HG03439 (cell line): ENCODE measurements at regions not wholly inside any gene's neighbourhood (a gene's known extent, or its start where the extent isn't known, plus 50 kb on each side); places are given as distances from the start of the nearest gene placed in this dataset.
"Not testable (repeated sequence)": the region's sequence is repeated elsewhere in the genome, so short reads cannot be mapped to it uniquely, and the experiment has no call there.

ENCODE experiments used
- ATAC-seq: cut with Tn5 transposase; IDR thresholded peaks from one replicate; pipeline ENCODE4 v1.9.1; 2021; ENCODE audit warnings: mild to moderate bottlenecking, moderate library complexity; ENCODE audit not compliant: unreplicated experiment

GRCh38 chr11:27244900-27245299 lies 118.1 kb downstream of the CCDC34 start:
- no peak for ATAC-seq

- ATAC-seq, result no peak
These were observed 120.4 kb downstream of the CCDC34 start for GRCh38 chr11:27242591-27242990.

GRCh38 chr11:27241311-27242122 lies 121.5 kb downstream of the CCDC34 start:
- ATAC-seq, result no peak

- ATAC-seq, result no peak
These were observed 123.6 kb downstream of the CCDC34 start for GRCh38 chr11:27239305-27239942.

GRCh38 chr11:27238811-27239210 lies 124.2 kb downstream of the CCDC34 start:
- no peak for ATAC-seq

- no peak for ATAC-seq
These were observed 125.4 kb downstream of the CCDC34 start for GRCh38 chr11:27237643-27238042.

- ATAC-seq, result no peak
These were observed 128.1 kb downstream of the CCDC34 start for GRCh38 chr11:27234961-27235360.

GRCh38 chr11:27234043-27234668 lies 128.9 kb downstream of the CCDC34 start:
- ATAC-seq, result peak; percentile 98

GRCh38 chr11:27233654-27234042 lies 129.4 kb downstream of the CCDC34 start:
- peak; percentile 30 for ATAC-seq

- no peak for ATAC-seq
These were observed 131.5 kb downstream of the CCDC34 start for GRCh38 chr11:27231530-27231929.

GRCh38 chr11:27230192-27230572 lies 132.8 kb downstream of the CCDC34 start:
- no peak for ATAC-seq

- ATAC-seq, result no peak
These were observed 133.4 kb downstream of the CCDC34 start for GRCh38 chr11:27229511-27230191.

GRCh38 chr11:27228906-27229290 lies 134.1 kb downstream of the CCDC34 start:
- no peak for ATAC-seq

- no peak for ATAC-seq
These were observed 134.6 kb downstream of the CCDC34 start for GRCh38 chr11:27228232-27228905.

GRCh38 chr11:27227736-27228135 lies 135.3 kb downstream of the CCDC34 start:
- no peak for ATAC-seq

GRCh38 chr11:27219487-27220039 lies 143.5 kb downstream of the CCDC34 start:
- ATAC-seq, result not testable (repeated sequence)

- ATAC-seq, result no peak
These were observed 144.5 kb downstream of the CCDC34 start for GRCh38 chr11:27218421-27219038.

GRCh38 chr11:27217948-27218420 lies 145.0 kb downstream of the CCDC34 start:
- no peak for ATAC-seq

- no peak for ATAC-seq
These were observed 145.5 kb downstream of the CCDC34 start for GRCh38 chr11:27217496-27217895.
